GM03348 (cell line): ENCODE measurements at regions not wholly inside any gene's neighbourhood (a gene's known extent, or its start where the extent isn't known, plus 50 kb on each side); places are given as distances from the start of the nearest gene placed in this dataset.

Experiments
- DNase-seq: peaks from one replicate; pipeline ENCODE4 v3.0.0; 2012; ENCODE audit warnings: low spot score

GRCh38 chr9:107118863-107119624, 164.0 kb upstream of the RAD23B start:
- DNase-seq, result no peak

DNA sequence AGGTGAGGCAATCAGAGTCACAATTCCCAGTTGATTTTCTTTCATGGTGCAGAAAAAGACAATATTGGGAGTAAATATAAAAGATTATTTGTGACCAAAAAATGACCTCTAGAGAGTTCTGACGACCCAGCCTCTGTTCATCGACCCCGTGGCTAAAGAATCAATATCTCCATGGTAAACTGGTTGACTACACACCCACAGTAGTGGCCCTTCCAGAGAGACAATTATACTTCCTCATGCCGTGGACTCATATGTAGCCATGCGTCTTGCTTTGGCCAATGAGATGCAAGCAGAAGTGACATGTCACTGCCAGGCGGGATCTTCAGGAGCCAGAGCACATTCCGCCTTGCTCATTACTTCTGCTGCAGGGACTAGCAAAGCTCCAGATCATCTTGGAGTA, 163.3 kb upstream of the RAD23B start:
- no peak for DNase-seq

DNA sequence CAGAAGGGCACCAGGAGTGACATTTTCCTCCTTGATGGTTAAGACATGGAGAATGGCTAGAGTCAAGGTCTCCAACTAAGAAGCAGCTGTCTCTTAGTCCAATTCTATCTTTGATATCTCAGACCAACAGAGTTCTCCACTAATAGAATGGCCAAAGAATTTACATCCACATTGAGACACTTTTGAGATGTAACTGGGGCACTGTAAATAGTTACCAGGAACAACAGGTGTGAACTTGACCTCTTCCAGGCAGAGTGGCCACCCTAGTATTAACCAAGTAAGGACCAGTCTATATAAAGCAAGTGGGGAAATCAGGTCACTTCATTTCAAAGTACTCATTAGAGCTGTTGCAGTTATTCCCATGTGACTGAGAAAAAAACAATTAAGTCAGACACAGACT, 159.7 kb upstream of the RAD23B start:
- DNase-seq, result no peak

GRCh38 chr9:107127608-107128007, 155.5 kb upstream of the RAD23B start:
- no peak for DNase-seq

DNA sequence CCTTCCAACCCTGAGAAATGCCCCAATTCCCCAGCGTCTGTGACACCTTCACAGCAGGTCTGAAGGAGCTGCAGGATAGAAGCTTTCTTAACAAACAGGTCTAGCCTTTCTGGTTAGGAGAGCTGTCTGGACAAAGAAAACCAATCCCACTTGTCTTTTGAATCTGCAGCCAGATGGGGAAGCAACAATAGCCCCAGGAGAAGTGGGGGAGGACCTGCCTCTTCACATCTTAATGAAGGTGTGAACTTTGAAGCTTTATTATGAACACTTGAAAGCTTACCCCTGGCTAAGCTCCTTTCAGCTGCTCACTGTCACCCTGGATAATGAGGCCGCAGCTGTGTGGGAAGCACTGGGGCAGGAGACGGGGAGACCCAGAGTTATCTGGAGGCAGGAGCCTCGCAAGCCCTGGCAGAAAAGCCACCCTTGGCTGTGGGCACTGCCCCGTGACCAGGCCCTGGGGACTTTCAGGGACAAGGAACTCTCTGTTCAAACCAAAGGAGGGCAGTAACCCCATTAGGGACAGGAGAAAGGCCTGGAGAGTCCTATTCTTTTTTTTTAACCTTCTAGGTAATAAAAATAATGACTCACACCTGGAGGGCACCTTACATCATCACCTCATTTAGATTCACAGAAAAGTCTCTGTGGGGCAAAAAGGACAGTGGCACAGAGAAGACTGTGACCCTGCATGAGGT, 151.8 kb upstream of the RAD23B start:
- DNase-seq, result no peak

- DNase-seq, result no peak
These were observed 146.8 kb upstream of the RAD23B start for GRCh38 chr9:107136296-107136695.

DNA sequence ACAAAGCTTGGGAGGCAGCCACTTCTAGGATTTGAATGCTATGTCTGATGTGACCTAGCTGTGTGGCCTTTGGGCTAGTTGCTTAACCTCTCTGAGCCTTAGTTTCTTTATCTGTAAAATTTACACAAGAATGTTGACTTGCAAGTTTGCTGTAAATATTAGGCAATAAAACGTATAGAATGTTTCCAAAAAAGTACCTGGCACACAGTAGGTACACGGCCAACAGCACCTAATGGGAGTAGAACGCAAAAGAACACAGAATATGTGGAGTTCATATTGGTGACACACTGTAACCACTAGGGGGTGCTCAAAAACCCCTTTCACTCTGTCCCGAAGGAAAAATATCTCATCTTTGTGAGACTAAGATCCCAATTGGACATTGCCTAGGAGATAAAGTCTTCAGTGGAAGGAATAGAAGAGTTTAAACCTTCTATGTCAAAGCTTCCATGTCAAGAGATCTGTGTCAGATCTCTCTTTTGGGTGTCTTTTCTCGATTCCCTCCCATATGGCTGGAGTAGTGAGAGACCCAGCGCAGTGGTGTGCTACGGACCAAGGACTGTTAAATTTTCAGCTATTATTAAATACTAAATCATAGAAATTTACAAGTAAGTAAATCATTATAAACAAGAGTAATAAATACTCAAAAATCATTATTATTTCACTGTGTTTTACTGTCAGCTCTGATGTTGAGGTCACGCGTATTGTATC, 145.4 kb upstream of the RAD23B start:
- DNase-seq, result peak; percentile 79

- no peak for DNase-seq
These were observed 144.7 kb upstream of the RAD23B start for GRCh38 chr9:107138261-107138992.

- no peak for DNase-seq
These were observed 141.1 kb upstream of the RAD23B start for GRCh38 chr9:107141967-107142366.

- no peak for DNase-seq
These were observed 140.6 kb upstream of the RAD23B start for GRCh38 chr9:107142430-107142829.

DNA sequence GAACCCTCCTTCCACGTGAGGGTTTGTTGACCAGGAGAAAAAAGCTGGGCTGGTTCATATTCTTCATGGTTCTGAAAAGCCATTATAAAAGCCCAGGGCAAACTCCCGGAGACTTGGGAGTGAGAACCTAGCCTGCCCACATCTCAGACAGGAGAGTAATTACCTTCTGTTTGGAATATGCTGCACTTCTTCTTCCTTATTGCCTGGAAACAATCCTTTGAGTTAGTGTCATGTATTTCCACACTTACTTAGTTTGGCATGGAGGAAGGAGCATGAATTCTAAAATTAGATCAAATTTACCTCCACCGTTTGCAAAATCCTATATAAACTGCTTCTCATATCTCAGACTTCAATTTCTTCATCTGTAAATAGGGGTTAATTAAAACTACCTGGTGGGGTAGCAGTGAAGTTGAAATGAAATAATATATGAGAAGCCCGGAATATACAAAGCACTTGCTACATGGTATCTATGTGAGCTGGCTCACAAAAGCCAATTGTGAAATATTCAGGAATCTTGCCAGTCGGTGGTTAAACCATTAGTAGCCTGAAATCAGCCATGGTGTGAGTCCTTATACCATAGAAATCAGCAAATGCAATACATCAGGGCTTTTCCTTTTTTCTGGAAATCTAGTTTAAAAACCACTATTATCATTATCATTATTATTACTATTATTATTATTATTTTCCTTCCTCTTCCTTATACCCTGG, 140.0 kb upstream of the RAD23B start:
- peak; percentile 29 for DNase-seq

GRCh38 chr9:107144475-107144874, 138.6 kb upstream of the RAD23B start:
- no peak for DNase-seq

- no peak for DNase-seq
These were observed 135.9 kb upstream of the RAD23B start for GRCh38 chr9:107147134-107147533.

GRCh38 chr9:107148216-107148615, 134.9 kb upstream of the RAD23B start:
- DNase-seq, result no peak

DNA sequence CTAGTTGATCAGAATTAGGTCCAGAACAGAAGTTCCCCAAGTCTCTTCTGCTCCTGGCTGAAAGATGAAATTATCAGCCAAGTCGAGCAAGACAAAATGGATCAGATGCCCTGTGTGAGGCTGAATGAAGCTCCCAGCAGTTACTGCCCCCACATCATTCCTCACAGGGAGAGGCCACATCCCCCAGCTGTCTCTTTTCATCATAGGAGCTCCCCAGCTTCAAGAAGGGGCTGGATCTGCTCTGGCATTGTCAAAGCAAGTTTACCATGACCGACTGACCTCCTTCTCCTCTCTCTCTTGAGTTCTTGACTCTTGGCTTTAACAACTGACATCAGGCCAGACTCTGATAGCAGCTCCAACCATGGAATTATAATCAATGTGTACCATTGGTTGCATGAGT, 133.3 kb upstream of the RAD23B start:
- DNase-seq, result no peak

DNA sequence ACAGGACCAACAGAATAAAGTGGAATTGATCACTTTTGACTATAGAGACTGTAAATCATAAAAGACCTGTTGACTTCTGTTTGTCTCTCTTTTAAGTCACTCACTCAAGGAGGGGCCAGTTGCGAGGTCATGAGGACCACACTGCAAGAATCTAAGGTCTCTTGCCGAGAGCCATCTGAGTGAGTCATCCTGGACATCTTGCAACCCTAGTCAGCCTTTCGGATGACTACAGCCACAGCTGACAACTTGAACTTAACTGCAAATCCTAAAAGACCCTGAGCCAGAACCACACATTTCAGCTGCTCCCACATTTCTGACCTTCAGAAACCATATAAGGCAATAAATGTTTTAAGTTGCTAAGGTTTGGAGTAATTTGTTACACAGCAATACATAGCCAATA, 129.7 kb upstream of the RAD23B start:
- peak; percentile 36 for DNase-seq

GRCh38 chr9:107154291-107154690, 128.8 kb upstream of the RAD23B start:
- DNase-seq, result no peak

- no peak for DNase-seq
These were observed 128.3 kb upstream of the RAD23B start for GRCh38 chr9:107154766-107155165.

GRCh38 chr9:107155244-107155817, 127.7 kb upstream of the RAD23B start:
- DNase-seq, result no peak

DNA sequence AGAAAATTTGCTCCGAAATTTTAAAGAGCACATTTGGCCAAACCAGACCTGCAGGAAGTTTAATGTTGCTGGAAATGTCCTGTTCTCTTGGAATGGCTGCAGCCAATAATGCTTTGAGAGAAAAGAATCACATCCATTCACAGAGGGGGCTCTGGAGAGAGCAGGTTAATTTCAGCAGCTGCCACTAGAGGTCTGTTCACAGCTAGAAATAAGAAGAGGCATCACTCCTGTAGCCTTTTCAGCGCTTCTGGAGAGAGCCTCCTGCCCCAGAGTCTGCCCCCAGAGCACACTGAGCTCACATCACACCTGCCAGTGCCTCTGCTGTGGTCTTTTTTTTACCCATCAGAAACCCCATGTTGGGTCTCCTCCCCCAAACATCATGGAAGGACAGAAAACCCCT, 124.8 kb upstream of the RAD23B start:
- DNase-seq, result peak; percentile 58

- DNase-seq, result no peak
These were observed 121.7 kb upstream of the RAD23B start for GRCh38 chr9:107161338-107161737.
